ENCODE measurements at regions not wholly inside any gene's neighbourhood (a gene's known extent, or its start where the extent isn't known, plus 50 kb on each side); places are given as distances from the start of the nearest gene placed in this dataset.

DNA sequence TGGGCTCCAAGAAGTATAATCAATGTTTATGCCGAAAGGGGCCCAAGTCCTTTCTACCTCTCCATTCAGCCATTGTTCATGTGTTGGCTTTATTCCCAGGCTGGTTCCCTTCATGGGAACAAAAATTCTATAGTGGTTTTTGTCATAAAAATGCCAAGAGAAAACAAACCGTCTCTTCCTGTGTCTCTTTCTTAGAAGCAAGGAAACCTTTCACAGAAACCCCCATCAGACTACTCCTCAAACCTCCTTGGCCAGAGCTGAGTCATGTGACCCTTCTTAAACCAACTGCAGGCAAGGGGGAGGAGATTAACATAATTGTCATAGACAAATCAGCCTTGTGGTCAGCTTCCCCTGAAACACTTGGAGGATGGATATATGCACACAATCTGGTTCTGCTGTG, 75.1 kb upstream of the TANK start:
- no peak overlapping the region for H3K4me3 ChIP-seq (ENCODE audit: control extremely low read depth in 1 of 5, extremely low read depth in 1 of 5, insufficient read depth in 1 of 5, low read depth in 2 of 5, low read length in 4 of 5)
- no peaks in the 10 kb centered on the region for H3K27me3 ChIP-seq (replicated peaks in 1 of 4; ENCODE audit: control extremely low read depth in 1 of 4, control insufficient read depth in 3 of 4, insufficient read depth in 4 of 4, low read length in 3 of 4)
- ATAC-seq (ENCODE audit: low read depth): no peak
- no peak overlapping the region for H2AFZ ChIP-seq (ENCODE audit: insufficient read depth, low read depth, low read length, poor library complexity, severe bottlenecking)
- no peak for TF ChIP-seq EZH2 (IDR thresholded peaks at IDR 0.05; ENCODE audit: borderline replicate concordance, insufficient read depth, low read depth, low read length, poor library complexity, severe bottlenecking)
- TF ChIP-seq, protein P1, sequence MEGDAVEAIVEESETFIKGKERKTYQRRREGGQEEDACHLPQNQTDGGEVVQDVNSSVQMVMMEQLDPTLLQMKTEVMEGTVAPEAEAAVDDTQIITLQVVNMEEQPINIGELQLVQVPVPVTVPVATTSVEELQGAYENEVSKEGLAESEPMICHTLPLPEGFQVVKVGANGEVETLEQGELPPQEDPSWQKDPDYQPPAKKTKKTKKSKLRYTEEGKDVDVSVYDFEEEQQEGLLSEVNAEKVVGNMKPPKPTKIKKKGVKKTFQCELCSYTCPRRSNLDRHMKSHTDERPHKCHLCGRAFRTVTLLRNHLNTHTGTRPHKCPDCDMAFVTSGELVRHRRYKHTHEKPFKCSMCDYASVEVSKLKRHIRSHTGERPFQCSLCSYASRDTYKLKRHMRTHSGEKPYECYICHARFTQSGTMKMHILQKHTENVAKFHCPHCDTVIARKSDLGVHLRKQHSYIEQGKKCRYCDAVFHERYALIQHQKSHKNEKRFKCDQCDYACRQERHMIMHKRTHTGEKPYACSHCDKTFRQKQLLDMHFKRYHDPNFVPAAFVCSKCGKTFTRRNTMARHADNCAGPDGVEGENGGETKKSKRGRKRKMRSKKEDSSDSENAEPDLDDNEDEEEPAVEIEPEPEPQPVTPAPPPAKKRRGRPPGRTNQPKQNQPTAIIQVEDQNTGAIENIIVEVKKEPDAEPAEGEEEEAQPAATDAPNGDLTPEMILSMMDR (IDR thresholded peaks at IDR 0.05): no peak
- H3K9me3 Mint-ChIP-seq (ENCODE audit: insufficient read depth): no peaks in the 10 kb centered on the region
- H3K36me3 ChIP-seq (replicated peaks in 1 of 2; ENCODE audit: control extremely low read depth in 1 of 2, control insufficient read depth in 1 of 2, extremely low read depth in 1 of 2, insufficient read depth in 2 of 2, low read length in 1 of 2): no peaks in the 10 kb centered on the region
- H3K9me3 ChIP-seq (ENCODE audit: control extremely low read depth in 1 of 3, control insufficient read depth in 2 of 3, insufficient read depth in 1 of 3, low read length in 2 of 3): no peaks in the 10 kb centered on the region
- no peak overlapping the region for H3K27ac ChIP-seq (ENCODE audit: low read length in 2 of 2)
- no peak overlapping the region for H3K9ac ChIP-seq (ENCODE audit: low read length)
- DNase-seq: no peak
- no peaks in the 10 kb centered on the region for H3K79me2 ChIP-seq (ENCODE audit: control insufficient read depth, insufficient read depth, low read length)
- no peak overlapping the region for H3K4me2 ChIP-seq (replicated peaks; ENCODE audit: low read depth, low read length, poor library complexity, severe bottlenecking)
- peaks cover 25% of the 10 kb centered on the region for H3K4me1 Mint-ChIP-seq
- peaks cover 23% of the 10 kb centered on the region in 2 donors for H3K4me1 ChIP-seq (ENCODE audit: control insufficient read depth in 2 of 2, insufficient read depth in 2 of 2, low read length in 2 of 2)
- no CpG with 5 or more reads among the region's 2 CpGs for WGBS (ENCODE audit: insufficient coverage)
- no peak overlapping the region for H3K27ac Mint-ChIP-seq
- H4K20me1 ChIP-seq (ENCODE audit: control insufficient read depth, insufficient read depth, low read length, poor library complexity, severe bottlenecking): no peaks in the 10 kb centered on the region
- H3K4me3 Mint-ChIP-seq: no peak overlapping the region
- CTCF ChIA-PET: interaction anchor here (1.8 kb wide), 1 partner anchor 21 kb away, joined by 8 read pairs; no protein-coding TSS in a partner anchor
- POLR2A ChIA-PET: no interaction called here
- no peaks in the 10 kb centered on the region for H3K27me3 Mint-ChIP-seq
- intact Hi-C loops (cut with micrococcal nuclease): loop anchor here (5.0 kb wide), 1 partner anchor 77 kb away; the partner anchor contains the start of gene TANK

DNA sequence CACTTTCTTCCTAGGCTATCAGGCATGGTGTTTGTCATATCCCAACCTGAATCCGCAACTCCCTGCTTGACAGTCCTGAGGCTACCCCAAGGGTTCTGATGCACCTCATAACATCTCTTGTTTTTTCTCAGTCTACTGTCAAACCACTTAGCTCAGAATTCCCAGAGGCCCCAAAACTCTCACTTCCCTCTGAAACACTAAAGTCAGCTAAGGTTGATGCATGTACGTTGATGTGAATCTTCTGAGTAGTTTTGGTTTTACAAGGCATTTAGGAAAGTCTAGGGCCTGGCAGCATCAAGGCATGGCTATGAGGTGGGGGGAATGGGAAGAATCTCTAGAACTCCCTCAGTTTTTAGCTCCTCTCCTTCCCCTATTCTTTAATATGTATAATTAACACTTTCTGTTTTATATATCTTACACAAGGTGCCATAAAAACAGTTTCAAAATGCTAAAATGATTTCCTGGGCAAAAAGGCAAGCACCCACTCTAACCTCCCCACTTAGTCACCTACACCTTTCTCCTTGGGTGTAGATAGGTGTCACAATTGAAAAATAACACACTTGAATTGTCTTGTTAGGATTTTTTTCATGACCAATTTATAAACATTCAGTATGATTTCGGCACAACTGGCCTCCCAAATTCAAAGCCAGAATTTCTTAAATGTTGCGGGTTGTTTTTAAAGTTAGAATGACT, 71.4 kb upstream of the TANK start:
- Histone ChIP-seq H3K9me3 (ENCODE audit: control extremely low read depth in 1 of 3, control insufficient read depth in 2 of 3, insufficient read depth in 1 of 3, low read length in 2 of 3) (no peaks in the 10 kb centered on the region), H4K20me1 (ENCODE audit: control insufficient read depth, insufficient read depth, low read length, poor library complexity, severe bottlenecking) (no peaks in the 10 kb centered on the region), H3K36me3 (replicated peaks in 1 of 2; ENCODE audit: control extremely low read depth in 1 of 2, control insufficient read depth in 1 of 2, extremely low read depth in 1 of 2, insufficient read depth in 2 of 2, low read length in 1 of 2) (no peaks in the 10 kb centered on the region), H3K4me2 (replicated peaks; ENCODE audit: low read depth, low read length, poor library complexity, severe bottlenecking) (peak overlapping the region; percentile 75), H3K4me1 (ENCODE audit: control insufficient read depth in 2 of 2, insufficient read depth in 2 of 2, low read length in 2 of 2) (peaks cover 30 to 33% of the 10 kb centered on the region in 2 donors), H3K9ac (ENCODE audit: low read length) (no peak overlapping the region), H3K27ac (ENCODE audit: low read length in 2 of 2) (peak overlapping the region; percentile 42 to 71), H3K27me3 (replicated peaks in 1 of 4; ENCODE audit: control extremely low read depth in 1 of 4, control insufficient read depth in 3 of 4, insufficient read depth in 4 of 4, low read length in 3 of 4) (no peaks in the 10 kb centered on the region), H3K4me3 (ENCODE audit: control extremely low read depth in 1 of 5, extremely low read depth in 1 of 5, insufficient read depth in 1 of 5, low read depth in 2 of 5, low read length in 4 of 5) (peak overlapping the region in 1 of 5 experiments; percentile 11), H3K79me2 (ENCODE audit: control insufficient read depth, insufficient read depth, low read length) (no peaks in the 10 kb centered on the region), H2AFZ (ENCODE audit: insufficient read depth, low read depth, low read length, poor library complexity, severe bottlenecking) (no peak overlapping the region)
- POLR2A ChIA-PET: no interaction called here
- Mint-ChIP-seq H3K9me3 (ENCODE audit: insufficient read depth) (no peaks in the 10 kb centered on the region), H3K4me3 (peak overlapping the region; percentile 60), H3K27me3 (no peaks in the 10 kb centered on the region), H3K27ac (peak overlapping the region; percentile 69), H3K4me1 (peaks cover 38% of the 10 kb centered on the region)
- TF ChIP-seq EZH2 (IDR thresholded peaks at IDR 0.05; ENCODE audit: borderline replicate concordance, insufficient read depth, low read depth, low read length, poor library complexity, severe bottlenecking): no peak
- TF ChIP-seq, protein P1 (IDR thresholded peaks at IDR 0.05): no peak
- peak; percentile 72 for DNase-seq
- ATAC-seq (ENCODE audit: low read depth): peak; percentile 85
- WGBS (ENCODE audit: insufficient coverage): 50% methylated on average over 1 of the region's 4 CpGs
- CTCF ChIA-PET: interaction anchor here (1.2 to 5.6 kb wide), 4 partner anchors 10 to 51 kb away, joined by 4 to 52 read pairs (median 5); no protein-coding TSS in a partner anchor
- intact Hi-C loops (cut with micrococcal nuclease): loop anchor here (2.0 to 5.0 kb wide), 4 partner anchors 16 to 73 kb away; partner anchors contain the start of gene TANK

Measured in B cell (primary cell).